HG02943 (cell line): ENCODE measurements at regions not wholly inside any gene's neighbourhood (a gene's known extent, or its start where the extent isn't known, plus 50 kb on each side); places are given as distances from the start of the nearest gene placed in this dataset.
"Not testable (repeated sequence)": the region's sequence is repeated elsewhere in the genome, so short reads cannot be mapped to it uniquely, and the experiment has no call there.

Experiments used
- ATAC-seq: cut with Tn5 transposase; IDR thresholded peaks from one replicate; pipeline ENCODE4 v1.9.1; 2021; ENCODE audit warnings: mild to moderate bottlenecking, low read depth, moderate library complexity; ENCODE audit not compliant: unreplicated experiment

- peak; percentile 65 for ATAC-seq
Observed at GRCh38 chr6:27146706-27147505, 100.6 kb upstream of the PRSS16 start.

DNA sequence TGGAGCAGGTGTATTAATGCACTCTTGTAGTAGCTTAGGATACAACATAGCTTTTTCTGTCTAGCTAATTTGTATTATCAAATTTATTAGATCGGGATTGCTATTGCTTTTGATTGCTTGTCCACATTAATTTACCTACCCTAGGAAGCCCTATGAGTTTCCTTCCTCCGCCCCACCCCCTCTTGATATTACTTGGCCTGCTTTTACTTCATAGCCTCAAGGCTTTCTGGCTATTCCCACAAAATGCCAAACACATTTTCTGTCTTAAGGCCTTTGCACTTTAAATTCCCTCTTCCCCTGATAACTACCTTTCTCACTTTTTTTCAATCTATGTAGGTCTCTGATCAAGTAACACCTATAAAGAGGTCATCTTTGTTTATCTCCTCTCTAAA, 99.1 kb upstream of the PRSS16 start:
- ATAC-seq: no peak

GRCh38 chr6:27149150-27149549, 98.4 kb upstream of the PRSS16 start:
- no peak for ATAC-seq

GRCh38 chr6:27154696-27155095, 92.8 kb upstream of the PRSS16 start:
- ATAC-seq: no peak

DNA sequence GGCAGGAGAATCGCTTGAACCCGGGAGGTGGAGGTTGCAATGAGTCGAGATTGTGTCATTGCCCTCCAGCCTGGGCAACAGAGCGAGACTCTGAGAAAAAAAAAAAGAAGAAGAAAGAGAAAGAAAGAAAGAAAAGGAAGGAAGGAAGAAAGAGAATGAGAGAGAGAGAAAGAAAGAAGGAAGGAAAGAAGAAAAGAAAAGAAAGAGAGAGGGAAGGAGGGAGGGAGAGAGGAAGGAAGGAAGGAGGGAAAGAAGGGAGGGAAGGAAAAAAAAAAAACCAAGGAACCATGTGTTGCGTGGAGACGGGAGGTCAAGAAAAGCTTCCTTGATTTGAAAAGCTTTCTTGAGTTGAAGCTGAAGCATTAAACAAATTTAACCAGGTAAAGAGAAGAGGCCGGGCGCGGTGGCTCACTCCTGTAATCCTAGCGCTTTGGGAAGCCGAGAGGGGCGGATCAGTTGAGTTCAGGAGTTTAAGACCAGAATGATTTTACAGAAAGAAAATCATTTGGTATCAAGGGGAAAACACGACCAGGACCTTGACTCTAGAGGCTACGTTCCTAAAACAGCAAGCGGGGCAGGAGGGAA, 90.5 kb upstream of the PRSS16 start:
- ATAC-seq: no peak

DNA sequence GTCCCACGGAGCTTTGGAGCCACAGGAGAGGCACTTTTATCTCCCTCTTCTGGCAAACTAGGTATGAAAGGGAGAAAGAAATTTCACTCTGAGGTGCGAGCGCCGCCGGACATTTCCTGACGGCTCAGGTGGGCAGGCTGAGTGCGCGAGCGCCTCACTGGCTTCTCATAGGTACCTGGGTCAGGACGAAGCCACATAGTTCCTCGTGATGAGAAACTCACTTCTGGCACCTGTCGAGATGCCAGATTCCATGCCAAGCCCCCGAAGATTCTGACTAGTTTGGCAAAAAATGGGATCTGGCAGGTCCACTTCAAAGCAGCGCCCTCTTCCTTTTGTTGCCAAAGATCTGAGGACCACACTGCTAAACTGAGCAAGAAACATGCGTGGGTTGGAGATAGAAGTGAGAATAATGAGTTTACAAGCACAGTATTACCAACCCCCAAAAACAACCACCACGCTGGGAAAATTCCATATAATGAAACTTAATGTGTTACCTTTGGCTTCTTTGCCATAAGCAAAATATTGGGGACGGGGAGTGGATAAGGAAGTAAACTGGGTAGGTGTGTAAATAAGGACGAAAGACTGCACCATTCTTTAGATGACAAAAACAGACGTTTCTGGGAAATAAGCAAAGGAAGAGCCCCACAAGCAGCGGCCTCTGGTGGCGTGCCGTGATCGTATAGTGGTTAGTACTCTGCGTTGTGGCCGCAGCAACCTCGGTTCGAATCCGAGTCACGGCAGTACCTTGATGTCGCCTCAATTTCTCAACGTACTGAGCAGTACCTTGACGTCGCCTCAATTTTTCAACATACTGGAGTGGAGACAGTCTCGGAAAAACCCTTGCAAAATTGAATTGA, 89.8 kb upstream of the PRSS16 start:
- ATAC-seq: no peak

GRCh38 chr6:27158316-27158643, 89.2 kb upstream of the PRSS16 start:
- no peak for ATAC-seq

DNA sequence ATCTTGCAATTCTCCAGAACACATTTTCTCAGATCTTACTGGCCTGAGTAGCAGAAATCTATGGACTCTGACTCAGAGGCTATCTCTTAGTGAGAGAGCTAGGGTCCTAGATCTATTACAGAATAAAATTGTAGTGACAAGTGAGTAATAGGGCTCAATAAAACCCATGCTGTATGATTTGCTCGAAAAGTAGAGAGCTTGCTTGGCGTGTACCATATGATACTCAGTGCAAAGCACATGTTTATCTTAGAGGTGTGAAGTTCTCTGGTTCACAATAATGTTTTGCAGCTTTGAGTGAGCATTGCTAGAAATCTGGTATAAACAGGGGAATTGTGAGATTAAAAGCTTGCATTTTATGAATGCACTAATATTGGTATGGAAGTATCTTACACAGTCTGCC, 87.8 kb upstream of the PRSS16 start:
- ATAC-seq: no peak

DNA sequence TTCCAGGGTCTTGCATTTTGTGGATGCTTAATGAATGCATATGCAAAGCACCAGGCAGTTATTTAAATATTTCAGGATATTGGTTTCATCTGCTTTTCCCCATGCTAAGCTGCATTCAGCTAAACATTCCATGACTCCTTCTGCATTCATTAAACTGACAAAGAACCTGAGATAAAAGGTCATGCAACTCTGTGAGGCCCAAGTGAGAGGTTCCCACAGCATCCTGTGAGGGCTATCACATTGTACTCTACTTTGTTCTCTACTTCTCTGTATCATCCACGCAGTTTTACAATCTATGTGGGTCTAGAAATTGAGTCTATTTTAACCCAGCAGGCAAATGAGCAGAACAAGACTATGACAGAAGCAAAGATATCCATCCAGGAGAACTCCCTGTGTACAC, 86.4 kb upstream of the PRSS16 start:
- ATAC-seq: no peak

- ATAC-seq: no peak
Observed at GRCh38 chr6:27161603-27161945, 85.9 kb upstream of the PRSS16 start.

GRCh38 chr6:27161946-27162603, 85.4 kb upstream of the PRSS16 start:
- ATAC-seq: no peak

DNA sequence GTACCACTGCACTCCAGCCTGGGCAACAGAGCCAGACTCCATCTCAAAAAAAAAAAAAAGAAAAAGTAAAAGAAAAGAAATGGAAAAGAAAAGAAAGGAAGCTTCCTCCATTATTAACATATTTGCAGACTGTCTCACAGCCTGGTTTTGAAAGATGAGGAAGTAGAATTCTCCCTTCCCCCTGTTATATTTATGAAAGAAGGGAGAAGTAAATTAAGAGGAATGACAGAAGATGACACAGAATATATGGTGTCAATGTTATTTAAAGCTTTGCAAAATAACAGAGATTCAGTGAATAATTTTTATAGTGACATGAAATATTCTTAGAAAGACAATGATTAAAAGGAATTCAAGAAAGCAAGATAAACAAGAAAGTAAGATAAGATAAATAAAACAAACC, 83.7 kb upstream of the PRSS16 start:
- ATAC-seq: no peak

DNA sequence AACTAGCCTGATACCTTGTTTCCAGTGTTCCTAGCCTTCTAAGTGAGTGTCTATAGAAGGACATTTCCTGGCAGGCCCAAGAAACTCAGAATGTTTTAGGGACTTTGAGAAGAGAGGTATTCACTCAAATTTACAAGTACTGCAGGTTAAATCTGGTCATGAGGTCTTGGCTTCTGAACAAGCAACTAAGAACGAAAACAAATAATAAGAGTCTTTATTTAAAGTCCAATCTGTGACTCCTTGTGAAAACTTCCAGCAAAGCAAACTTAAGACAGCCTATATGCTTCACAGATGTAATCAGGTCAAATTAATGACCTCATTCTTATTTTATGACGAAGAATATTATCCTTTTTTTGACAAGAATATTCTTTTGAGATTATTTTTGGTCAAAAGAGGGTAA, 79.4 kb upstream of the PRSS16 start:
- ATAC-seq: no peak

DNA sequence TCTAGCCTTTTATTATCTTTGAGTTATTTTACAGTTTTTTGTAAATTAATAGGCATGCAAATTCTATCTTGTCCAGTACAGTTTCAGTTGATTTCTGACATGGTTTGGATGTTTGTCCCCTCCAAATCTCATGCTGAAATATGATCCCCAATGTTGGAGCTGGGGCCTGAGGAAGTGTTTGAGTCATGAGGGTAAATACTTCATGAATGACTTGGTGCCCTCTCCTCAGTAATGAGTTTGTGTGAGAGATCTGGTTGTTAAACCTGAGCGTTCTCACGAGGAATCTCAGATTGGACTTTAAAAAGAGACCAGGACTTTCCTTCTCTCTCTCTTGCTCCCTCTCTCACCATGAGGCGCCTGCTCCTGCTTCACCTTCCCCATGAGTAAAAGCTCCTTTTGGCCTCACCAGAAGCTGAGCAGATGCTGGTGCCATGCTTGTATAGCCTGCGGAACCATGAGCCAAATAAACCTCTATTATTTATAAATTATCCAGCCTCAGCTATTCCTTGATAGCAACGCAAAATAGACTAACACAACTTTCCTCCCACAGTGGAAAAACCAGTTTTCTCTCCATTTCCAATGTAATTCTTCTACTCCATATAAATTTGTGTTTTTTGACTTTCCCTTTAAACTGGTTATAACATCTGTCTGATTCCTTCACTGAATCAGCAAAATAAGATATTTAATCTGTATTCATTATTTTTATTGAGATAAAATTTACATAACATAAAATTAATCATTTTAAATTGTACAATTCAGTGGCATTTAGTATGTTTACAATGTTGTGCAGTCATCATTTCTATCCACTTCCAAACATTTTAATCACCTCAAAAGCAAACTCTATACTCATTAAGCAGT, 78.7 kb upstream of the PRSS16 start:
- no peak for ATAC-seq

DNA sequence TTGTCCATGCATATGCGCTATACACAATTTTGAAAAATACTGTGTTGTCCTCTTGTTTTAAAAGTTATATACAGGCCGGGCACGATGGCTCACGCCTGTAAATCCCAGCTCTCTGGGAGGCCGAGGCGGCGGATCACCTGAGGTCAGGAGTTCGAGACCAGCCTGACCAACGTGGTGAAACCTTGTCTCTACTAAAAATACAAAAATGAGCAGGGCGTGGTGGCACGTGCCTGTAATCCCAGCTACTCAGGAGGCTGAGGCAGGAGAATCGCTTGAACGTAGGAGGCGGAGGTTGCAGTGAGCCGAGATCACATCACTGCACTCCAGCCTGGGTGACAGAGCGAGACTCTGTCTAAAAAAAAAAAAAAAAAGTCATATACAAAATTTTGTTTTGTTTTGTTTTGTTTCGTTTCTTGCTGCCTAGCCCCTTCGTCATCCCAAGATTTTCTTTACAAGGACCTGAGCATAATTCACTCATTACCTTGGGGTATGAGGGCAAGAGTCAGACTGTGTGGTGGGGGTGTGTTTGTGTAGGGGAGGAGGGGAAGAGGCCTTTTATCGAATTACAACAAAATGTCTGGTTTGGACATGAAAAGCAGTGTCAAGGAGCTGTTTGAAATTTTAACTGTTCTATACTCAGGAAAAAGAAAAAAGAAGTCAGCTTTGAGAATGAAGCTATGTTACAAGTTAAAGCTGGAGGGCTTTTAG, 74.8 kb upstream of the PRSS16 start:
- not testable (repeated sequence) for ATAC-seq

DNA sequence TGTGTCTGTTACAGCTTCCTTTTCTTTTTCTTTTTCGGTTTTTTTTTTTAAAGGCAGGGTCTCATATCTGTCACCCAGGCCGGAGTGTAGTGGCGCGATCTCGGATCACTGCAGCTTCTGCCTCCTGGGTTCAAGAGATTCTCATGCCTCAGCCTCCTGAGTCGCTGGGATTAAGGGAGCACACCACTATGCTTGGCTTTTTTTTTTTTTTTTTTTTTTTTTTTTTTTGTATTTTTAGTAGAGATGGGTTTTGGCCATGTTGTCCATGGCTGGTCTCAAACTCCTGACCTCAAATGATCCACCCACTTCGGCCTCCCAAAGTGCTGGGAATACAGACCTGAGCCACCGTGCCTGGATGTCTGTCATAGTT, 74.3 kb upstream of the PRSS16 start:
- not testable (repeated sequence) for ATAC-seq

- no peak for ATAC-seq
Observed at GRCh38 chr6:27174958-27175357, 72.5 kb upstream of the PRSS16 start.

GRCh38 chr6:27176096-27176495, 71.4 kb upstream of the PRSS16 start:
- no peak for ATAC-seq
